ENCODE measurements at regions not wholly inside any gene's neighbourhood (a gene's known extent, or its start where the extent isn't known, plus 50 kb on each side); places are given as distances from the start of the nearest gene placed in this dataset.

GRCh38 chr12:4858386-4858785 lies 51.3 kb upstream of the KCNA1 start:
- Mint-ChIP-seq H3K4me3 (ENCODE audit: unreplicated experiment) (peak overlapping the region; percentile 26), H3K27me3 (ENCODE audit: unreplicated experiment) (peaks cover 41% of the 10 kb centered on the region), H3K4me1 (ENCODE audit: unreplicated experiment) (peaks cover 12% of the 10 kb centered on the region), H3K36me3 (ENCODE audit: unreplicated experiment) (no peaks in the 10 kb centered on the region), H3K27ac (ENCODE audit: unreplicated experiment) (no peak overlapping the region), H3K9me3 (ENCODE audit: unreplicated experiment) (no peaks in the 10 kb centered on the region)
- DNase-seq (ENCODE audit: extremely low spot score, unreplicated experiment) = peak; percentile 57
- no peak for TF ChIP-seq CTCF (IDR thresholded peaks at IDR 0.05)

DNA sequence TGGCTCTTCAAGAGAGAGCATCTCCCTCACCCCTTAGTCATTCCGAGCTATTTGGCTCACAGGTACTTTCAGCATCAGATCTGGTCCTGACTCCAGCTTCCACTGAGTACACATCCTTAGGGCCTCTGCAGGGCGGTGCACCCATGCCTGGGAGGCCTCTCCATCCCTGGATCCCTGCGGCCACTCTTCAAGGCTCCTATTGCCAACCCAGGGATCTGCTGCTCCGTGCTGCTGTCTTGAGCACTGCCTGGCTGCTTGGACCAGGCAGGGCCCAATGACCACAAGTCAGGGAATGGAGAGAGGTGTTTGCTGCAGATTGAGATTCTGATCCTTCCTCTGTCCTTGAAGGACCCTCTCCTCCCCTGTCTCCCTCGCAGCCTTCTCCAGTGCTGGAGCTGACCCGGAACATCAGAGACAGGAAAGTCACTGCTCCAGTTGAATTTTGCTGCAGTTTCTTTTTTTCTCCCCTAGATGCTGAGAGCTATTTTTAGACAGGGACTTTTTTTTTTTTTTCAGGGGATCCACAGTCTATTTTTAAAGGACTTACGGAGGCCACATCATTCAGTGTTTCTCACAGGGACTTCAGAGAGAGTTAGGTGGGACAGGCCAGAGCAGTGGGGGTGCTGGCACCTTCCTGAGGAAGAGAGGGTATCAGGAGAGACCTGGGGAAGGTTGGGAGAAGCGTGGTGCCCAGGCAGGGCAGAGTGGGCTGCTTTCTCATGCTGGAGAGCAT lies 50.1 kb upstream of the KCNA1 start:
- no peak for DNase-seq (ENCODE audit: extremely low spot score, unreplicated experiment)
- Mint-ChIP-seq H3K9me3 (ENCODE audit: unreplicated experiment) (no peaks in the 10 kb centered on the region), H3K4me1 (ENCODE audit: unreplicated experiment) (peaks cover 12% of the 10 kb centered on the region), H3K36me3 (ENCODE audit: unreplicated experiment) (no peaks in the 10 kb centered on the region), H3K27ac (ENCODE audit: unreplicated experiment) (no peak overlapping the region), H3K4me3 (ENCODE audit: unreplicated experiment) (no peak overlapping the region), H3K27me3 (ENCODE audit: unreplicated experiment) (peaks cover 51% of the 10 kb centered on the region)
- no peak for TF ChIP-seq CTCF (IDR thresholded peaks at IDR 0.05)

Measured in osteocyte (in vitro differentiated cells).